ENCODE measurements at regions not wholly inside any gene's neighbourhood (a gene's known extent, or its start where the extent isn't known, plus 50 kb on each side); places are given as distances from the start of the nearest gene placed in this dataset.

- no peak for TF ChIP-seq CREB5 (CRISPR knock-in tag; IDR thresholded peaks at IDR 0.05; ENCODE audit: low read depth)
- no peak for TF ChIP-seq ARNTL (CRISPR knock-in tag; IDR thresholded peaks at IDR 0.05; ENCODE audit: borderline replicate concordance, low read depth)
- TF ChIP-seq ZFP3 (CRISPR knock-in tag; IDR thresholded peaks at IDR 0.05), result no peak
- TF ChIP-seq ESRRG (CRISPR knock-in tag; IDR thresholded peaks at IDR 0.05), result no peak
- no peak for TF ChIP-seq ZNF8 (CRISPR knock-in tag; IDR thresholded peaks at IDR 0.05)
- no peak for TF ChIP-seq GLIS3 (CRISPR knock-in tag; IDR thresholded peaks at IDR 0.05)
- TF ChIP-seq CSRNP3 (CRISPR knock-in tag; IDR thresholded peaks at IDR 0.05), result no peak
Measured at GRCh38 chr18:23399067-23399466, 54.0 kb upstream of the RIOK3 start (continued).

DNA sequence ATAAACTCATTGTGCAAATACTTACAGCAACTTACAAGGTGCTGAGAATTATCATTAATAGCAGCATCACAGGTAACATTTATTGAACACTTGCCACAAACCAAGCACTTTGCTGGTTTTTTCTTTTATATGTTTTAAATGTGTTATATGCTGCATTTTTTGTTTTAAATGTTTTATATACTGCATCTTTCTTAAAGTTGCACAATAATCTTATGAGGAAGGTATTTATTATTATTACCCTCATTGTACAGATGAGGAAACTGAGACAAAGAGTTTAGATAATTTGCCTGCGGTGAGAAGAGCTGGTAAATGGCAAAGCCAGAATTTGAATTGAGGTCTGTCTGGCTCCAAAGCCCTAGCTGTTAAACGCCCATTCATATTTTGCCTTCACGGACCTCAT lies 52.2 kb upstream of the RIOK3 start:
- ATAC-seq, result no peak
- TF ChIP-seq ZNF8 (CRISPR knock-in tag; IDR thresholded peaks at IDR 0.05) (no peak), ESRRG (CRISPR knock-in tag; IDR thresholded peaks at IDR 0.05) (no peak), ZNF565 (CRISPR knock-in tag; conservative IDR thresholded peaks at IDR 0.05; ENCODE audit: low read depth) (no peak), CSDC2 (CRISPR knock-in tag; IDR thresholded peaks at IDR 0.05) (no peak), TOX (CRISPR knock-in tag; IDR thresholded peaks at IDR 0.05; ENCODE audit: borderline replicate concordance) (no peak), ISL1 (CRISPR knock-in tag; IDR thresholded peaks at IDR 0.05) (no peak), CSRNP3 (CRISPR knock-in tag; IDR thresholded peaks at IDR 0.05) (no peak), POU6F1 (CRISPR knock-in tag; IDR thresholded peaks at IDR 0.05; ENCODE audit: borderline replicate concordance, low read depth) (no peak), ARNTL (CRISPR knock-in tag; IDR thresholded peaks at IDR 0.05; ENCODE audit: borderline replicate concordance, low read depth) (no peak), ZNF70 (CRISPR knock-in tag; IDR thresholded peaks at IDR 0.05) (no peak), PATZ1 (CRISPR knock-in tag; IDR thresholded peaks at IDR 0.05; ENCODE audit: borderline replicate concordance) (no peak), BACH2 (CRISPR knock-in tag; IDR thresholded peaks at IDR 0.05; ENCODE audit: borderline replicate concordance) (no peak), GLIS3 (CRISPR knock-in tag; IDR thresholded peaks at IDR 0.05) (no peak), TSHZ2 (CRISPR knock-in tag; IDR thresholded peaks at IDR 0.05) (no peak), ZFP30 (CRISPR knock-in tag; IDR thresholded peaks at IDR 0.05) (no peak), PPARA (CRISPR knock-in tag; IDR thresholded peaks at IDR 0.05; ENCODE audit: borderline replicate concordance) (no peak), ZFP3 (CRISPR knock-in tag; IDR thresholded peaks at IDR 0.05) (no peak)
